ENCODE measurements at regions not wholly inside any gene's neighbourhood (a gene's known extent, or its start where the extent isn't known, plus 50 kb on each side); places are given as distances from the start of the nearest gene placed in this dataset.

DNA sequence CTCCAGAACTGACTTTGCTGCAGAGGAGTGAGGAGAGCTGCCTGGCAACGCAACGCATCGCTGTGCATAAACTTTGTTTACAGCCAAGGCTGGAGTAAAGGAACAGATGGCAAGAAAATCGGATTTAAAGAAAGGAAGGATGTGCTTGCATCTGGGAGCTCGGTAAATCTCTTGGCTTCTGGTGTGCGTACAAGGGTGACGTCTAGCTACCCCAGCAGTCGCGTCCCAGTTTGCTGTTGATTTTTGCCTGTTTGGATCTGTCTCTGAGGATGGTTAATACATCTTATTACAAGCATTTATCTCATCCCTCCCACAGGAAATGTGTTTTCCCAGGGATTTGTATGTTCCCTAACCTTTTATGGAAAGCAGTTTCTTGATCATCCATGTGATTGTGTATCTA, 73.3 kb upstream of the RALGPS2 start:
- no peak overlapping the region for H3K27ac ChIP-seq (ENCODE audit: extremely low read depth, low read depth, low read length)
- no peaks in the 10 kb centered on the region for H3K9me3 ChIP-seq (ENCODE audit: control insufficient read depth, insufficient read depth, low read depth, low read length)
- H3K36me3 ChIP-seq (ENCODE audit: control insufficient read depth in 2 of 2, insufficient read depth in 1 of 2, low read length in 2 of 2) = no peaks in the 10 kb centered on the region
- TF ChIP-seq ZNF571 (tag by site-specific recombination; IDR thresholded peaks at IDR 0.05) (no peak), ZBTB7A (tag by site-specific recombination; IDR thresholded peaks at IDR 0.05; ENCODE audit: low read depth) (no peak), ZNF10 (tag by site-specific recombination; IDR thresholded peaks at IDR 0.05) (no peak), ZBTB1 (tag by site-specific recombination; IDR thresholded peaks at IDR 0.05) (no peak), BCL11B (tag by site-specific recombination; IDR thresholded peaks at IDR 0.05; ENCODE audit: low read depth) (no peak), SCRT2 (tag by site-specific recombination; IDR thresholded peaks at IDR 0.05) (no peak), ZFP69B (tag by site-specific recombination; IDR thresholded peaks at IDR 0.05) (no peak)
- TF ChIP-seq, protein P1, sequence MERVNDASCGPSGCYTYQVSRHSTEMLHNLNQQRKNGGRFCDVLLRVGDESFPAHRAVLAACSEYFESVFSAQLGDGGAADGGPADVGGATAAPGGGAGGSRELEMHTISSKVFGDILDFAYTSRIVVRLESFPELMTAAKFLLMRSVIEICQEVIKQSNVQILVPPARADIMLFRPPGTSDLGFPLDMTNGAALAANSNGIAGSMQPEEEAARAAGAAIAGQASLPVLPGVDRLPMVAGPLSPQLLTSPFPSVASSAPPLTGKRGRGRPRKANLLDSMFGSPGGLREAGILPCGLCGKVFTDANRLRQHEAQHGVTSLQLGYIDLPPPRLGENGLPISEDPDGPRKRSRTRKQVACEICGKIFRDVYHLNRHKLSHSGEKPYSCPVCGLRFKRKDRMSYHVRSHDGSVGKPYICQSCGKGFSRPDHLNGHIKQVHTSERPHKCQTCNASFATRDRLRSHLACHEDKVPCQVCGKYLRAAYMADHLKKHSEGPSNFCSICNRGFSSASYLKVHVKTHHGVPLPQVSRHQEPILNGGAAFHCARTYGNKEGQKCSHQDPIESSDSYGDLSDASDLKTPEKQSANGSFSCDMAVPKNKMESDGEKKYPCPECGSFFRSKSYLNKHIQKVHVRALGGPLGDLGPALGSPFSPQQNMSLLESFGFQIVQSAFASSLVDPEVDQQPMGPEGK (tag by site-specific recombination; IDR thresholded peaks at IDR 0.05) = no peak
- TF ChIP-seq, protein P2, sequence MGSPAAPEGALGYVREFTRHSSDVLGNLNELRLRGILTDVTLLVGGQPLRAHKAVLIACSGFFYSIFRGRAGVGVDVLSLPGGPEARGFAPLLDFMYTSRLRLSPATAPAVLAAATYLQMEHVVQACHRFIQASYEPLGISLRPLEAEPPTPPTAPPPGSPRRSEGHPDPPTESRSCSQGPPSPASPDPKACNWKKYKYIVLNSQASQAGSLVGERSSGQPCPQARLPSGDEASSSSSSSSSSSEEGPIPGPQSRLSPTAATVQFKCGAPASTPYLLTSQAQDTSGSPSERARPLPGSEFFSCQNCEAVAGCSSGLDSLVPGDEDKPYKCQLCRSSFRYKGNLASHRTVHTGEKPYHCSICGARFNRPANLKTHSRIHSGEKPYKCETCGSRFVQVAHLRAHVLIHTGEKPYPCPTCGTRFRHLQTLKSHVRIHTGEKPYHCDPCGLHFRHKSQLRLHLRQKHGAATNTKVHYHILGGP (tag by site-specific recombination; IDR thresholded peaks at IDR 0.05) = no peak
- H3K4me3 ChIP-seq (ENCODE audit: low read depth, low read length) = no peak overlapping the region
- no peaks in the 10 kb centered on the region for H3K4me1 ChIP-seq (ENCODE audit: control insufficient read depth, insufficient read depth, low read length)
- ChIA-PET POLR2A (no interaction called here), CTCF (interaction anchor here (0.7 kb wide), 1 partner anchor 14 kb away, joined by 3 read pairs; no protein-coding TSS in a partner anchor)

DNA sequence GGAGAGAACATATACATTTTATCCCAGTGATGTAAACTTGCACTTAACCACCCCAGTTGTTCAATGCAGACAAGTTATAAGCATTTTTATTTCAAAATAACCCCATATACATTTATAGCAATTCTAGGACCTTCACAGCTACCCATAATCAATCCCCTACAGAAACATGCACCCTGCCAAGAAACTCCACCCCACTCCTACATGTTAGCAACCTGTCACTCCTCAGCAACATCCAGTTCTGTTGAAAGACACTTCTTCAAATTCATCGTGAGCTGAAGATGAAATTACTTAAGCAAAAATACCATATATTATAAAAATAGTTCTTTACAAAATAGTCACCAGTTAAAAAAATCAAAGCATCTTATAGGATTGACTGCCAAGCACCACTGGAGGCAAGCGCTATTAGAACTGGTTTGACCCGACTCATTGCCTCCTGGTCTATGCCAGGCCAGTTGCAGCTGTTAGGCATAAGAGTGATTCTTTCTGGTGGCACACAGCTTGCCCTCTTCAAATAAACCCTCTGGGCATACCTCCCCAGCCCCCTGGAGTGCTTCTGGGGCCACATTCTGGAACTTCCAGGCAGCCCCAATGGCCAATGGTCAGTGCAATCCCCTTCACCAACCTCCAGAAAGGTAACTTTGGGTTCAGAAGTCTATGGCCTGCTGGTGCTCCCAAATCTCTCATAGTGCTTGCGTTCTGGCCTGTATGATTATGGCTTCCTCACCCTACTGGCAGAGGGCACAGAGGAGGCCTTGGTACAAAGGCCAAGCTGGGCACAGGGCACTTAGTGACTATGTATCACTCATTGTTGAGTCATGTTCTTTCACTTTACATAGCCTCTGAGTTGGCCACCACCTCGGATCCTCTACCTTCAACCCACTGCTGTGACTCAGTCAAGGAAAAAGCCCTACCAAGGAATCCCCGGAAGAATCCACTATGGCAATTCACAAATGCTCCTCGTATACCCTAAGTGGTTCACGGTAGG, 72.2 kb upstream of the RALGPS2 start:
- no peaks in the 10 kb centered on the region for H3K9me3 ChIP-seq (ENCODE audit: control insufficient read depth, insufficient read depth, low read depth, low read length)
- TF ChIP-seq ZNF354C (tag by site-specific recombination; IDR thresholded peaks at IDR 0.05; ENCODE audit: borderline replicate concordance, low read depth) = no peak
- no peaks in the 10 kb centered on the region for H3K36me3 ChIP-seq (ENCODE audit: control insufficient read depth in 2 of 2, insufficient read depth in 1 of 2, low read length in 2 of 2)
- ChIA-PET CTCF (interaction anchor here (0.7 kb wide), 1 partner anchor 13 kb away, joined by 3 read pairs; no protein-coding TSS in a partner anchor), POLR2A (no interaction called here)
- H3K4me3 ChIP-seq (ENCODE audit: low read depth, low read length) = no peak overlapping the region
- H3K4me1 ChIP-seq (ENCODE audit: control insufficient read depth, insufficient read depth, low read length) = no peaks in the 10 kb centered on the region
- no peak overlapping the region for H3K27ac ChIP-seq (ENCODE audit: extremely low read depth, low read depth, low read length)

DNA sequence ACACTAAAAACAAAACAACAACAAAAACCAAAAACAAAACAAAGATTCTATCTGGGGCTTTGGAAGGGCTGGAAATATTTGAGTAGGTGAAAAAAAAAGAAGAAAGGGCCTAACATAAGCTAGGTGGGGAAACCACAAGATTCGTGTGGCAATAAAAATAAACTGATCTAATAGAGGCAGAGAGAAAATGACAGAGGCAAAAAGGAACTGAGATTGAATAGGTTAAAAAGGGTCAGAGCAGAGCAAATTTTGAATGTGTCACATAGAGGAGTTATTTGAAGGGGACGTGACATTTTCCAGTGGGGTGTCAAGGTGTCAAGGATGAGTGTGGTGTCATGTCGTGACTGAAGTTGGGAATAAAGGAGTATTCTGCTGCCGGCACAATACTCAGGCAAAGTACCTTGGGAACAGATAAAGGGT, 65.2 kb upstream of the RALGPS2 start:
- no peak overlapping the region for H3K4me3 ChIP-seq (ENCODE audit: low read depth, low read length)
- ChIA-PET CTCF (interaction anchor here (0.7 kb wide), 1 partner anchor 10 kb away, joined by 3 read pairs; no protein-coding TSS in a partner anchor), POLR2A (interaction anchor here (0.5 kb wide), 1 partner anchor 427 kb away, joined by 4 read pairs; no protein-coding TSS in a partner anchor)
- H3K27ac ChIP-seq (ENCODE audit: extremely low read depth, low read depth, low read length) = no peak overlapping the region
- no peaks in the 10 kb centered on the region for H3K36me3 ChIP-seq (ENCODE audit: control insufficient read depth in 2 of 2, insufficient read depth in 1 of 2, low read length in 2 of 2)
- H3K4me1 ChIP-seq (ENCODE audit: control insufficient read depth, insufficient read depth, low read length) = no peaks in the 10 kb centered on the region
- H3K9me3 ChIP-seq (ENCODE audit: control insufficient read depth, insufficient read depth, low read depth, low read length) = no peaks in the 10 kb centered on the region
- TF ChIP-seq ZNF10 (tag by site-specific recombination; IDR thresholded peaks at IDR 0.05) (no peak), ZNF48 (tag by site-specific recombination; IDR thresholded peaks at IDR 0.05) (no peak), ZNF354C (tag by site-specific recombination; IDR thresholded peaks at IDR 0.05; ENCODE audit: borderline replicate concordance, low read depth) (no peak), ZNF341 (tag by site-specific recombination; IDR thresholded peaks at IDR 0.05; ENCODE audit: low read depth) (no peak), SP7 (tag by site-specific recombination; IDR thresholded peaks at IDR 0.05) (no peak), ZNF391 (tag by site-specific recombination; IDR thresholded peaks at IDR 0.05; ENCODE audit: borderline replicate concordance, low read depth) (no peak), ZNF654 (tag by site-specific recombination; IDR thresholded peaks at IDR 0.05; ENCODE audit: low read depth) (no peak), KLF9 (tag by site-specific recombination; IDR thresholded peaks at IDR 0.05; ENCODE audit: low read depth) (no peak), GLIS1 (tag by site-specific recombination; IDR thresholded peaks at IDR 0.05) (no peak)
- TF ChIP-seq, protein P3, sequence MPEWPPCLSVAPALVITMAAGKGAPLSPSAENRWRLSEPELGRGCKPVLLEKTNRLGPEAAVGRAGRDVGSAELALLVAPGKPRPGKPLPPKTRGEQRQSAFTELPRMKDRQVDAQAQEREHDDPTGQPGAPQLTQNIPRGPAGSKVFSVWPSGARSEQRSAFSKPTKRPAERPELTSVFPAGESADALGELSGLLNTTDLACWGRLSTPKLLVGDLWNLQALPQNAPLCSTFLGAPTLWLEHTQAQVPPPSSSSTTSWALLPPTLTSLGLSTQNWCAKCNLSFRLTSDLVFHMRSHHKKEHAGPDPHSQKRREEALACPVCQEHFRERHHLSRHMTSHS (tag by site-specific recombination; IDR thresholded peaks at IDR 0.05) = no peak
- TF ChIP-seq, protein P2 (tag by site-specific recombination; IDR thresholded peaks at IDR 0.05) = no peak
- TF ChIP-seq, protein P1 (tag by site-specific recombination; IDR thresholded peaks at IDR 0.05) = no peak

Data from HEK293 (cell line).